ENCODE measurements at regions not wholly inside any gene's neighbourhood (a gene's known extent, or its start where the extent isn't known, plus 50 kb on each side); places are given as distances from the start of the nearest gene placed in this dataset.
A peak's percentile ranks its signal among the peaks of the same experiment; 100 is the strongest.

GRCh38 chr1:218938259-218938658 lies 235.4 kb upstream of the LYPLAL1 start:
- DNase-seq (ENCODE audit: low spot score): no peak

- DNase-seq (ENCODE audit: low spot score): no peak
Observed at GRCh38 chr1:218939095-218939494, 234.6 kb upstream of the LYPLAL1 start.

GRCh38 chr1:218942431-218942830 lies 231.2 kb upstream of the LYPLAL1 start:
- no peak for DNase-seq (ENCODE audit: low spot score)

- DNase-seq (ENCODE audit: low spot score): no peak
Observed at GRCh38 chr1:218943371-218943770, 230.3 kb upstream of the LYPLAL1 start.

GRCh38 chr1:218945050-218945449 lies 228.6 kb upstream of the LYPLAL1 start:
- DNase-seq (ENCODE audit: low spot score): peak; percentile 0

- no peak for DNase-seq (ENCODE audit: low spot score)
Observed at GRCh38 chr1:218946147-218946546, 227.5 kb upstream of the LYPLAL1 start.

- no peak for DNase-seq (ENCODE audit: low spot score)
Observed at GRCh38 chr1:218948446-218948845, 225.2 kb upstream of the LYPLAL1 start.

GRCh38 chr1:218953386-218953785 lies 220.3 kb upstream of the LYPLAL1 start:
- no peak for DNase-seq (ENCODE audit: low spot score)

- DNase-seq (ENCODE audit: low spot score): no peak
Observed at GRCh38 chr1:218957971-218958370, 215.7 kb upstream of the LYPLAL1 start.

- DNase-seq (ENCODE audit: low spot score): no peak
Observed at GRCh38 chr1:218959784-218960183, 213.9 kb upstream of the LYPLAL1 start.

- no peak for DNase-seq (ENCODE audit: low spot score)
Observed at GRCh38 chr1:218964471-218965185, 209.1 kb upstream of the LYPLAL1 start.

- no peak for DNase-seq (ENCODE audit: low spot score)
Observed at GRCh38 chr1:218965821-218966220, 207.9 kb upstream of the LYPLAL1 start.

- DNase-seq (ENCODE audit: low spot score): no peak
Observed at GRCh38 chr1:218967254-218967653, 206.4 kb upstream of the LYPLAL1 start.

- DNase-seq (ENCODE audit: low spot score): no peak
Observed at GRCh38 chr1:218967836-218968235, 205.8 kb upstream of the LYPLAL1 start.

GRCh38 chr1:218969006-218969405 lies 204.7 kb upstream of the LYPLAL1 start:
- no peak for DNase-seq (ENCODE audit: low spot score)

- no peak for DNase-seq (ENCODE audit: low spot score)
Observed at GRCh38 chr1:218970397-218970990, 203.2 kb upstream of the LYPLAL1 start.

GRCh38 chr1:218971156-218971555 lies 202.5 kb upstream of the LYPLAL1 start:
- DNase-seq (ENCODE audit: low spot score): no peak

GRCh38 chr1:218980881-218981280 lies 192.8 kb upstream of the LYPLAL1 start:
- no peak for DNase-seq (ENCODE audit: low spot score)

GRCh38 chr1:218982482-218982881 lies 191.2 kb upstream of the LYPLAL1 start:
- DNase-seq (ENCODE audit: low spot score): no peak

- DNase-seq (ENCODE audit: low spot score): no peak
Observed at GRCh38 chr1:218983433-218983832, 190.2 kb upstream of the LYPLAL1 start.

GRCh38 chr1:218983848-218984247 lies 189.8 kb upstream of the LYPLAL1 start:
- DNase-seq (ENCODE audit: low spot score): no peak

GRCh38 chr1:218985424-218985984 lies 188.2 kb upstream of the LYPLAL1 start:
- no peak for DNase-seq (ENCODE audit: low spot score)

GRCh38 chr1:218986816-218987215 lies 186.9 kb upstream of the LYPLAL1 start:
- DNase-seq (ENCODE audit: low spot score): no peak

GRCh38 chr1:218990019-218990418 lies 183.7 kb upstream of the LYPLAL1 start:
- no peak for DNase-seq (ENCODE audit: low spot score)
